Retinal pigment epithelial cell (primary cell): ENCODE measurements at regions not wholly inside any gene's neighbourhood (a gene's known extent, or its start where the extent isn't known, plus 50 kb on each side); places are given as distances from the start of the nearest gene placed in this dataset.

Source experiments
- DNase-seq: peaks from one replicate; pipeline ENCODE4 v3.0.0-alpha.2; 2010; ENCODE audit warnings: low read depth
- H3K4me3 ChIP-seq: 2 replicates; pipeline ENCODE4 v1.5.1; 2011; ENCODE audit warnings: mild to moderate bottlenecking, low read length, control low read depth, moderate library complexity
- TF ChIP-seq, protein P1 (sequence below): conservative IDR thresholded peaks from 2 replicates; pipeline ENCODE4 v1.5.1; 2011; ENCODE audit warnings: low read depth, low read length, control low read depth, inconsistent platforms

DNA sequence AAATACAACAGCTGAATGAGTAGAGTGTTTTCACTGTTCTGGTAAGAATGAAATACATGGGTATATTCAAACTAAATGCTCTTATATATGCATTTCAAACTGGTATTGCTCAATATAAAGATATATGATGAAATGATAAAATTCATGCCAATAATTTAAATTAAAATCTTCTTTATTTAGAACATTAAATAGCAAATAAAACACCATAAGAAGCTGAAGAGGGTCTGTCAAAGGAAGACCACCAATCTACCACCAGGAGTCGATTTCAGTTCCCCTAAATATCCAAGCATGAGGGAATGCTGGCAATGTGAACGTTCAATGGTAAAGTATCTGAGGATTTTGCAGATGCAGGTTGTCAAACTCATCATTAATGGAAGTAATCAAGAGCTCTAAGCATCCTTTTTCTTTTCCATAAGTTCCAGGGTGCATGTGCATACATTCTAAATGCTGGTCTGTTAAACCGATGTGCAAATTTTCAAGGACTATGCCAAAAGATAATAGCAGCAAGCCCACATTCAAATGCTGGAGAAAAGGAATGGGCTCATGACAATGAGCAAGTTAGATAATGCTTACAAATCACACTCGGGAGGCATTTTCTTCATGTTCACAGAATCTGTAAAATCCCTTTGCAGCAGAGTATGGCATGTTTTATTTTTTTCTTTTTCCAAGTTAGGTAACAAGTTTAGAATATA lies 118.8 kb upstream of the MTAP start:
- DNase-seq, result no peak
- no peak overlapping the region for H3K4me3 ChIP-seq
- TF ChIP-seq, protein P1, sequence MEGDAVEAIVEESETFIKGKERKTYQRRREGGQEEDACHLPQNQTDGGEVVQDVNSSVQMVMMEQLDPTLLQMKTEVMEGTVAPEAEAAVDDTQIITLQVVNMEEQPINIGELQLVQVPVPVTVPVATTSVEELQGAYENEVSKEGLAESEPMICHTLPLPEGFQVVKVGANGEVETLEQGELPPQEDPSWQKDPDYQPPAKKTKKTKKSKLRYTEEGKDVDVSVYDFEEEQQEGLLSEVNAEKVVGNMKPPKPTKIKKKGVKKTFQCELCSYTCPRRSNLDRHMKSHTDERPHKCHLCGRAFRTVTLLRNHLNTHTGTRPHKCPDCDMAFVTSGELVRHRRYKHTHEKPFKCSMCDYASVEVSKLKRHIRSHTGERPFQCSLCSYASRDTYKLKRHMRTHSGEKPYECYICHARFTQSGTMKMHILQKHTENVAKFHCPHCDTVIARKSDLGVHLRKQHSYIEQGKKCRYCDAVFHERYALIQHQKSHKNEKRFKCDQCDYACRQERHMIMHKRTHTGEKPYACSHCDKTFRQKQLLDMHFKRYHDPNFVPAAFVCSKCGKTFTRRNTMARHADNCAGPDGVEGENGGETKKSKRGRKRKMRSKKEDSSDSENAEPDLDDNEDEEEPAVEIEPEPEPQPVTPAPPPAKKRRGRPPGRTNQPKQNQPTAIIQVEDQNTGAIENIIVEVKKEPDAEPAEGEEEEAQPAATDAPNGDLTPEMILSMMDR, result no peak

DNA sequence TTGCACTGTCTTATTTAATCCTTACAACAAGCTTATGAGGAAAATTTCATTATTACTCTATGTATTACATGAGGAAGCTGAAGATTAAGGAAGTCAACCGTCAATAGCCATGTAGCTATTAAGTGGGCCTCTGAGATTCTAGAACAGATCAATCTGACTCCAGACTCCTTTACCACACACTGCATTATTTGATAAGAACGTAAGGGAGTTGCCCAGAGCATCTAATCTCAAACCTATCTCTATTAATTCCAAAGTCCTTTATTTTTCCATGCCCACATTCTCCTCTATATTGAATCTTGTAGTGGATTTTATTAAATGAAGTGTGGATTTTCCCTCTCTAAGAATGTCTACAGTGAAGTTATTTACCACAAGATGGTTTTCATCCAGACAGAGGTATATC lies 118.2 kb upstream of the MTAP start:
- TF ChIP-seq, protein P1, result no peak
- no peak overlapping the region for H3K4me3 ChIP-seq
- no peak for DNase-seq

DNA sequence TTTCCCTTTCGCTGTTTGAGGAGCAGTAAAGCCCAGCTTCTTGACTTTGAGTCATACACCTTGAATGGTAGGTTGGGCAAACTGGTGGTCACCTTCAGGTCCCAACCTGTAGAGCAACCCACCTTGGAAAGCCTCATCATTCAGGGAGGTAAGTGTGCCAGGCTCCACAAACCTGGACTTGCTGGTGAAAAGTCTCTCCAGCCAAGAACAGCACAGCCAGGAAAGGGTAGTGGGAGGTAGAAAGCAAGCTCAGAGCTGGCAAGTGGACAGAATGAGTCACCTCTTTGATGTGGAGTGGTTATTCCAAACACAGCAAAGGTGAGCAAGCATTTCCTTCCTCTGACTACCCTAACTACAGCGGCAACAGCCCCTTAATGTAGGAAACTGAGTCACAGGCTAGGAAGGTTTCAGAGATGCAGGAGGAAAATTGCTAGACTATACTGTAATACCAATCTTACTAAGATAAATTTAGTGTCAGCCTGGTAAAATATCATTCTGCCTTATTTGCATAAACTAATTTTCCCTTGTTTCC lies 117.5 kb upstream of the MTAP start:
- TF ChIP-seq, protein P1, result no peak
- DNase-seq, result peak; percentile 71
- no peak overlapping the region for H3K4me3 ChIP-seq

- no peak for DNase-seq
- no peak overlapping the region for H3K4me3 ChIP-seq
- TF ChIP-seq, protein P1, result no peak
These were observed 116.9 kb upstream of the MTAP start for GRCh38 chr9:21685502-21685901.

- TF ChIP-seq, protein P1, result no peak
- no peak for DNase-seq
- no peak overlapping the region for H3K4me3 ChIP-seq
These were observed 115.7 kb upstream of the MTAP start for GRCh38 chr9:21686738-21687137.

- no peak overlapping the region for H3K4me3 ChIP-seq
- DNase-seq, result no peak
- TF ChIP-seq, protein P1, result no peak
These were observed 115.1 kb upstream of the MTAP start for GRCh38 chr9:21687351-21687750.
